GM12892 (cell line): ENCODE measurements at regions not wholly inside any gene's neighbourhood (a gene's known extent, or its start where the extent isn't known, plus 50 kb on each side); places are given as distances from the start of the nearest gene placed in this dataset.

Experiments
- POLR2A ChIP-seq: IDR thresholded peaks from 2 replicates; pipeline ENCODE4 v1.6.1; 2011; ENCODE audit warnings: low read depth, low read length, control low read depth
- POLR2AphosphoS5 ChIP-seq: IDR thresholded peaks from 2 replicates; pipeline ENCODE4 v1.6.1; 2011; ENCODE audit warnings: low read depth, low read length, control low read depth

- TF ChIP-seq POLR2A (no peak), POLR2AphosphoS5 (no peak)
Observed at GRCh38 chr18:46415532-46416252, 241.3 kb downstream of the LOXHD1 start.
